GM12801 (cell line): ENCODE measurements at regions not wholly inside any gene's neighbourhood (a gene's known extent, or its start where the extent isn't known, plus 50 kb on each side); places are given as distances from the start of the nearest gene placed in this dataset.

Source experiments
- CTCF ChIP-seq: IDR thresholded peaks from one replicate; pipeline ENCODE4 v1.5.1; 2011; ENCODE audit warnings: control low read depth; ENCODE audit not compliant: insufficient read length; ENCODE audit errors: extremely low read depth

- TF ChIP-seq CTCF, result no peak
Observed at GRCh38 chr20:40760399-40760798, 71.4 kb upstream of the MAFB start.

DNA sequence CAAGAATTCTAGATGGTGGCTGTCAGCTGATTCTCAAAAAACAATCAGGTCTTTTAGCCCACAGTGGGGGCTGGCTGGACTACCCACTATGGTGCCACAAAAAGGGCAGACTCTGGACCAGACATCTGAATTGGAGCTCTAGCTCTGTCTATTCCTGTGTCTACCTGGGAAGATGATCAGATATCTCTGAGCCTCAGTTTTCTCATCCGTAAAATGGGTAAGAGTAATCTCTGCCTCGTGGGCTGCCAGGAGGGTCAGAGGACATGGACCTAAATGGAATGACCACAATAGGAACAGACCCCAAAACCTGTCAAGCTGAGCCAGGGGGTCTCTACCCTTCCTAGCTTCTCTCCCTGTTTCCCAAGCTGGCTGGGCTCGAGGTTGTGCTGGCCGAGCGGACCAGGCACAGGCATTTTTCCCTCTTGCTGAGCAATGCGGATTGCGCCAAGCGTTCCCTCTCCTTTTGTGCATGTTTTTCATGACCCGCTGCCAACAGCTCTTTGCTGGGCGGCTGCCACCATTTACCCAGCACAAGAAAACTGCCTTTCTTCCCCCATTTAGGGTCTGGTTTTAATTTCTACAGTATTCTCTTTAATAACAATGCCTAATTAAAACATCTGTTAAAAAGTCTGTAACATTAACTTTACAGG lies 74.7 kb upstream of the MAFB start:
- no peak for TF ChIP-seq CTCF

DNA sequence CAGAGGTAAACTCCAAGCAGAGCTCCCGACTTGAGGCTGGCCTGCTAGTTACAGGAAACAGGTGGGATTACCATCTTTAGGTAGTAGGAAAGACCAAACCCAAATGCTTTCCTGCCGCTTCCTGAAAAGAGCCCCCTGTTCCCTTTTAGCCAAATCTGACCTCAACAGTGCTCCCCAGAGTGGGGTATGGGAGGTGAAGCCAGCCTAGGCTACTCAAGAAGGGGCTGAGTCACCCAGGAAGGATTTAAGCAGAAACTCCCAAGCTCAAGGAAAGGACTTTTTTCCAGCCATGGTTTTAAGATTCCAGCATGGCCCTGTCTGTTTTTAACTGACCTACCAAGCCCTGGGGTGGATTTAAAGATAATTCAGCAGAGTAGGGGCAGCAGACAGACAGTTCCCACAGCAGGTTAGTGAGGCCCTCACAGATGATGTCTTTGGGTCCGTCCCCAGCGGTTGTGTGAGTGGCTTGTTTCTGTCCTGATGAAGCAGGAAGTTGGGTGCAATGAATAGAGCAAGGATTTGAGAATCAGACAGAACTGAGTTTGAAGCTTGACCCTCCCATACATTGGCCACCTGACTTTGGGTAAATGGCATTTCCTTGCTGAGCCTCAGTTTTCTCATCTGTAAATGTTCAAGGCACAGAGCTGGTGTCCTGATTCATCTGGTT lies 76.9 kb upstream of the MAFB start:
- TF ChIP-seq CTCF, result no peak

GRCh38 chr20:40766790-40767614 lies 78.0 kb upstream of the MAFB start:
- no peak for TF ChIP-seq CTCF

GRCh38 chr20:40767615-40767924 lies 78.5 kb upstream of the MAFB start:
- TF ChIP-seq CTCF, result no peak

DNA sequence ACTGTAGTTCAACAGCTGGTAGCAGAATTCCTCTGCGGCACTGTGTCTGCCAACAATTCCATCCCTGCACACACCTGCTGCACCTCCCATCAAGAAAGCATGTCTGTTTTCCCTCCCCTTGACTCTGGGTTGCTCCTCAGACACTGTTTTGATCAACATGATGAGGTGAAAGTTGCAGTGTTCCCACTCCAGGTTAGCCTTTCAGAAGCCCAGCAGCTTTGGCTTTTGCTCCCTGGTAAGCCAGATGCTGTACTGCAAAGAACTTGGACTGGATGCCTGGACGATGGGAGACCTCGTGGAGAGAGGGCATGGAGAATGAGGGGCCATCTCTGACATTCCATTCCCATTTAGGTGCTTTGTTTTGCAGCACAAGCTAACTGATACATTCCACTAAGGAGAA lies 79.1 kb upstream of the MAFB start:
- no peak for TF ChIP-seq CTCF

- no peak for TF ChIP-seq CTCF
Observed at GRCh38 chr20:40769677-40770285, 80.7 kb upstream of the MAFB start.
